GM21528 (cell line): ENCODE measurements at regions not wholly inside any gene's neighbourhood (a gene's known extent, or its start where the extent isn't known, plus 50 kb on each side); places are given as distances from the start of the nearest gene placed in this dataset.
"Not testable (repeated sequence)": the region's sequence is repeated elsewhere in the genome, so short reads cannot be mapped to it uniquely, and the experiment has no call there.

Experiments
- ATAC-seq: cut with Tn5 transposase; IDR thresholded peaks from one replicate; pipeline ENCODE4 v1.9.1; 2021; ENCODE audit warnings: mild to moderate bottlenecking, moderate library complexity; ENCODE audit not compliant: unreplicated experiment, low FRiP score

DNA sequence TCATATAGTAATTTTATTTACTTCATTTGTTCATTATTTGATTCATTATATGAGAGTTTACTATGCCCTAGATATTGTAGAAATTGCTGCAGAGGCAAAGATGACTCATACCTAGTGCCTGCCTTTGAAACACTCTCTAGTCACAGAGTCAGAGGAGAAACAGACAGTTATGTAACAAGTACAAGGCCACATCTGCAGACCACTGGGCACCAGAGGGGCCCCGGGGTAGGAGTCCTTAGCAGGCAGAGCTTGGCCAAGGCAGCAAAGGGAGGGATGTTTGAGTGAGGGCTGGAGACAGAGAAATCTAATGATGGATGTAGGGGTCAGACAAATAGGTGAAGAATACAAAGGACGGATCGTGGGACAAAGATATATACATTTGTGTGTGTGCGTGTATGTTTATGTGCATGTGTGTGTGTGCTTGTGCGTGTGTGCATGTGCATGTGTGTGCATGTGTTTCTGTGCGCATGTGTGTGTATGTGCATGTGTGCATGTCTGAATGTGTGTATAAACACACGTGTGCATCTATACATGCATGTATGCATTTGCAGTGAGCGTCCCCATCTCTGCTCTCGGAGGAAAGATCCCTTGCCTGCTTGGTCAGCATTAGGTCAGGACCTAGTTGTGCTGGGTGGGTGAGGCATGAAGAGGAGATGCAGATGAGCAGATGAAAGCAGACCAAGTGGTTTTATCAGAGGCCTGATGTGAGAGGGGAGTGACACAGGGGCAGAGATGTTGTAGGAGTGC is 170.6 kb upstream of the MYT1L start:
- ATAC-seq = no peak

DNA sequence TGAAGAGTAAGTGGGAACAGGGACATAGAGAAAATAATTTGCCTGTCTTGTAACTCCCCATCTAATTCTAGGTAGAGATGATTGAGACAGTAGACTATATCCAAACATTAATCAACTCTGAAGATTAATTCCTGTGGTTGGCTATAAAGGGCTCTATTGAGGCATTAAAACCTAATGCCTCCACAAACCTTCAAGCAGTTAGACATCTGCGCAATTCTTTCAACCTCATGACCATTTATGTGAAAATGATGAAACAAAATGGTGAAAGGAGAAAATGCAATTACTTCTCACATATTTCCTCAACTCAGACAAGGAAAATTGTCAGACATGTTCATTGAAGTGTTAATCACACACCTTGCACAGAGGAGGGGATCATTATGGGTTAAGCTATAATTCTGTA is 164.5 kb upstream of the MYT1L start:
- no peak for ATAC-seq

DNA sequence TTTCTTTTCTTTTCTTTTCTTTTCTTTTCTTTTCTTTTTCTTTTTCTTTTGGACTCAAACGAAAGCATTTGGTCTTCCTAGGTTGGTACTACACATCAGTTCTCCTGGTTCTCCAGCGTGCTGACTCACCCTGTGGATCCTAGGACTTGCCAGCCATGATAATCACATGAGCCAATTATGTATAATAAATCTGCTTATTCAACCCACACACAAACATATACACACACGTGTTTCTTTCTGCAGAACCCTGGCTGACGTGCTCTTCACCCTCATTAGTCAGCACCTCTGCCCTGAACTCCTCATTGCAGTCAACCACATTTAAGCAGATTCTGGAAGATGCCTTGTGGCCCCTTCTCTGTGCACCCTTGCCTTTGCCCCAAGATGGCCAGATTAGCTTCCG is 162.4 kb upstream of the MYT1L start:
- no peak for ATAC-seq

DNA sequence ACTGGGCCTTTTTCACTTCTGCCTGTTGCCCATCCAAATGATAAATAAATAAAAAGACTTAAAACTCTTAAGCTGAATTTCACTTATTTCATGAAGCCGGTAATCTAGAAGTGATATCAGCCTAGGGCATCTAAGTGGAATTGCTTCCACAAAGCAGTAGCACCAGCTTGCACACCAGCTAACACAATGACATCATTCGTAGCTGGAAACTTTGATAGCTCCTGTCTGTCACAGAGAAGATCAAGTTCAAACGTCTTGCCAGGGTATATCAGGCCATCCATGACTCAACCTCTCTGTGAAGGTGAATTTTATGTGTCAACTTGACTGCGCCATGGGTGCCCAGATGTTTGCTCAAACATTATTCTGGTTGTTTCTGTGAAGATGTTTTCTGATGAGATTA is 161.7 kb upstream of the MYT1L start:
- no peak for ATAC-seq

DNA sequence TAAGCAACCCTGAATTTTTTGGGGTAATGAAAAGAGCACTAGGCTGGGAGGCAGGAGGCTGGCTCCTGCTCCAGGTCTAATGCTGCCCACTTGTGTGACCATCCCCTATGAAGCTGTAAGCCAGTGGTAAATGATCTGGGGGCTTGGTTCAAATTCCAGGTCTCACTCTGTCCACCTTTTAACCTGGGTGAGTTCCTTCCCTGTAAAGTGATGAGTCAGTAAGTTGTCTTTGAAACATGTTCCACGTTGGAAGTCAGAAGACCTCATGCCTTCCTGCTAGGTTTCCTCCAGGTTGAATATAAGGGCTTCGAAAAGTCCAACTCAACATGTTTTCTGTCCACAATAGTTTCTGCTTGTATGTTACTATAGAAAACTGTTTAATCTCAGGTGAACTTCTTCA is 160.9 kb upstream of the MYT1L start:
- no peak for ATAC-seq

DNA sequence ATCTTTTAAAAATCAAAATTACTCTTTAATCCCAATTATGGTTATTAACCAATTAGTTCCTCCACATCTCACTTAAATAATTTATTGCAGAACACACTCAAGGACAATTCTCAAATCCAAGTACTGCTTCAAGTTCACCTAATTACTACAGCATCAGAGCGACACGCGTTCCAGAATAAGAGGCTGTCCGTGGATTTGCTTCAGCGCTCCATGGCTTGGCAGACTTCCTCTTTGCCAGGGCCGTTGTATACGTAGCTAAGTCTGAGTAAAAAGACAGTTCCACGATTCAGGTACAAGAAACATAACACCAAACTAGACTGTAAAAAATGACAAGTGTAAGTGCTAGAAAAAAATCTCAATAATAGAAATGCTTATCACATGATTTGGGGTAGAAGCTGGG is 153.2 kb upstream of the MYT1L start:
- ATAC-seq = no peak

DNA sequence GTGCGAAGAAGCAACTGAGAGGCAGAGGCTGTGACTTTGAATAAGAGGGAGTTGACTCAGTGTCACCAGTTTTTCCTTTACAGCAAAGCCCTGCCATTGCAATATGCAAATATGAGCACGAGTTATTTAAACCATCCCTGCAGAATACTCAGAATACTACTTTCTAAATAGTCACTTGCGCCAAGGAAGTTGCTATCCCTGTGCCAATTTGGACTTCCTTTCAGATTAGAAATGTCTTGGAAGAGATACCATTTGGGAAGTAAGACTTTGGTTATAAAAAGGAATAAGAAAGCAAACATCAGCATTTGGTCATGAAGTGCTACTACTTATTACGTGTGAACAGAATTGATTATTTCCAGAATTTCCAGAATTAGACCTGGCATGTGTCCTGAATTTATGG is 151.8 kb upstream of the MYT1L start:
- ATAC-seq = no peak

DNA sequence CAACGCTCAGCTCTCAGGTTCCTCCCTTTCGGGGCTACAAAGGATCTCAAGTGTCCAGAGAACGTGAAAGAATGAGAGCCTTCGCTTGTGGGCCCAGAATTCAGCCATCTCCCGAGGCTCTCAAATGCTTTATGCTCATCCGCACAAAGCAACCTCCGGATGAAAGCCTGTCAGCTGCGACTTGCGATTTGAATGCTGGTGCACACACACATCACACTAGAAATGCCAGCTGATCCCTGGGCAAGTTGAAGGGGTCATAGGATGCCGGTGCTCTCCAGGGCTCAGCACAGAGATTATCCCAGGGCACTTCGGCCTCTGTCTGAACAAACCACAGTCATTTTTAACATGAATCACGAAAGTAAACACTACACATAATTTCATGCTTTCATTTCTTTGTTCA is 141.8 kb upstream of the MYT1L start:
- no peak for ATAC-seq

DNA sequence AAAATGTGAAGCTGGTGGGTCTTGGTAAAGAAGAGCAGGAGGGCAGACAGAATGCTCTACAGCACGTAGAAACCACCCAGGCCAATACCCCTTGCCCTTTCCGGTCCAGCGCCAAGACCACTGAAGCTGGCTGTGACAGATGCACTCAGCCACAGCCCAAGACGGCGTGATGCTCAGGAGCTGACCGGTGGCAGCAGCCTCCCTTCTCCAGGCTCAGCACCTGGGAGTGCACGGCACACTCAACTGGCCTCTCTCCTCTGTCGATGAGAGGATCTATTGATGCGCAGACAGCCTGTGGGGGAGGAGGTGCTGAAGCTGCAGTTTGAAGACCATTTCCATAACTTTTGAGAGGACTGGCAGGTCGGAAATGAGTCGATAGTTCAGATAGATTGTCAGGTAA is 141.0 kb upstream of the MYT1L start:
- ATAC-seq = no peak

DNA sequence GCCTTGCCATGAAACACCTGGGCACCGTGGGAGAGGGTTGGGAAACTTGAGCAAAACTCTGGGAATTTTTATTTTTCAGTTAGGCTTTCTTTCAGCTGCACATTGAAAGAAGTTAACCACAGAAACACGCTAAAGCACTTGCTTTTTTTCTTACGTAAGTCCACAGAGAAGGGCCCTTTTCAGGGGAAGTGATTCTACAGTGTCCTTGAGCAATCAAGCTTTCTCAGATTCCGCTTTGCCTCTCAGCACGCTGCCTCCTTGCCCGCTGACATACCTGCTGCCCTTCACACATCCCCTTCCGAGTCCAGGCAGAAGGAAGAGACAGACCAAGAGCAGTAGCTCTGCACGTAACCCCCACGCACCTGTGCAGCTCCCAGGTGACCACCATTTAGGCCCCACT is 135.5 kb upstream of the MYT1L start:
- ATAC-seq = no peak

DNA sequence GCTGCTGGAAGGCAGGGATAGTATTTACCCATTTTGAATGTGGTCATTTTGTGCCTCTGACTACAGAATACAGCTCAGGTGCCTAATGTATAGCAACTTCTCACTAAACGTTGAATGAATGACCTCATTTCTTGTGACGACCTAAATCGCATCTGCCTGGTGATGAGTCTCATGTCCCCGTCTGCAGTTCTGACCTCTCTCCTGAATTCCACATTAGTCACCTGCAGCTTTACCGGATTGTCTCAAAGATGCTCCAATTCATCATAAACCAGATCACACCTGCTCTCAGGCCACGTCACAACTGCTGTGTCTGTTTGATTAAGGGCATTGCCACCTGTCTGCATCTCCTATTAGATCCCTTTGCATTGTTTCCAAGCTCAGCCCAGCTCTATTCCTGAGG is 133.6 kb upstream of the MYT1L start:
- ATAC-seq = no peak

DNA sequence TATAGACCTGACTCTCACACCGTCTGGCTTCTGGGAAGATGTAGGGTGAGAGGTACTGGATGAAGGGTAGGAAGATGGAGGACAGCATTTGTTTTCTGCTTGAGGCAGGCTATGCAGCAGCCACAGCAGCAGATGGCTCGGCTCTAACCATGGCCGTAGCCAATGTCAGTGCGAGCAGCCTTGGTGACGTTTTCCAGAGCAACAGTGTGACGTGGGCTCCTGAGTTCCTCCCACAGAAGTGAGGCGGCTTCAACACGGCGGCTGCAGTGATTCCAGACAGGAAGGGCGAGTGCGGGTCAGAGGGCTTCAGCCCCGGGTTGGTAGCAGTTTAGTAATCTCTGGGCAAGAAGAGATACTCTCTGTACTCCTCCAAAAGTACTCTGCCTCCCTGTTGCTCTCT is 133.0 kb upstream of the MYT1L start:
- no peak for ATAC-seq

DNA sequence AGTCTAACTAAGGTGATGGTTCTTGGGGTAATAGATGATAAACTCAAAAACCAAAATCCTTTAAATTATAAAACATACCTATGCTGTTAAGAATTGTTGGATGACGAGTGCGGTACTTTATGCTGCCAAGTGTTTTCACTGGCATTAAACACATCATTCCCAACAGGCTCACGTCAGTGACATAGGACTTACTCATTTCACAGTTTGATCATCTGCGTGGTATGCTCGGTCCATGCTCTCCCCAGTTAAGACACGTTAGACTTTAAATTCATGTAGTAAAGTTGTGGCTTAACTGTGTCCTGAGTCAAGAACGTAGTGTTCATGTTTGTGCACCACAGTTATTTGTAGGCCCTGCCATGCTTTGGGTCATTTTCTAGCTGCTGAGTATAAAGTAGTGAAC is 125.6 kb upstream of the MYT1L start:
- no peak for ATAC-seq

DNA sequence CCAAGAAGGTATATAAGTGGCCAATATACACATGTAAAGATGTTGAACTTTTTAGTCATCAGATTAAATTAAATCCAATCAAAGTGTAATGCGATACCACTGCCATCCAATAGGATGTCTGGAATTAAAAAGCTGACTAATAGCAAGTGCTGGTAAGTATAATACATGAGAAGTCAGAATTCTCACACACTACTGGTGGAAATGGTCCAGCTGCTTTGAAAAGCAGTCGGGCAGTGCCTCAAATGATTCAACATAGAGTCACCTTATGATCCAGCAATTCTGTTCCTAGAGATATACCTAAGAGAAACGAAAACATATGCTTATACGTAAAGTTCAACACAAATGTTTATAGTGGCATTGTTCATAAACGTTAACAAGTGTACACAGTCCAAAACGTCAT is 124.1 kb upstream of the MYT1L start:
- no peak for ATAC-seq

DNA sequence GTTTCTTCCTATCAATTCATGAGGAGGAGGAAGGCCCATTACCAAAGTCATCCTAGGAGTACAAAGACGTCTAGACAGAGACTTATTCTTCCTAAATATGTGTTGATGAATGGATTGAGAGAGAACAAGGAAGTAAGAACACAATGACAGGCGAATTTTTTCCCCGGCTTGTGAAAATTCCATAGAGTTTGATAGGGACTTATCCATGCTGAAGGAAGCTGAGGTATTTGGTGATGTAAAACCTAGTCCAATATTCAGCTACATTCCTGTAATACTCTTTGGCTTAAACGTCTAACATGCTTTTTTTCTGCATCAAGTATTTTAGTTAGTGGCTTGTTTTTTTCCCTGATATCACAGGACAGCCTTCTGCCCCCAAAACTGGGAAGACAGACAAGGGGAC is 121.9 kb upstream of the MYT1L start:
- no peak for ATAC-seq

DNA sequence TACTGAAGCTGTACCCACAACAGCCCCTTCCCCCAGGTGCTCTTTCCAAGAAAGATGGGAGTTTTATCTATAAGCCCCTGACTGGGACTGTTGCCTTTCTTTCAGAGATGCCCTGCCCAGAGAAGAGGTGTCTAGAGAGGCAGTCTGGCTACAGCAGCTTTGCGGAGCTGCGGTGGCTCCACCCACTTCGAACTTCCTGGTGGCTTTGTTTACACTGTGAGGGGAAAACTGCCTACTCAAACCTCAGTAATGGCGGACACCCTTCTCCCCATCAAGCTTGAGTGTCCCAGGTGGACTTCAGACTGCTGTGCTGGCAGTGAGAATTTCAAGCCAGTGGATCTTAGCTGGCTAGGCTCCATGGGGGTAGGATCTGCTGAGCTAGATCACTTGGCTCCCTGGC is 120.2 kb upstream of the MYT1L start:
- ATAC-seq = not testable (repeated sequence)

DNA sequence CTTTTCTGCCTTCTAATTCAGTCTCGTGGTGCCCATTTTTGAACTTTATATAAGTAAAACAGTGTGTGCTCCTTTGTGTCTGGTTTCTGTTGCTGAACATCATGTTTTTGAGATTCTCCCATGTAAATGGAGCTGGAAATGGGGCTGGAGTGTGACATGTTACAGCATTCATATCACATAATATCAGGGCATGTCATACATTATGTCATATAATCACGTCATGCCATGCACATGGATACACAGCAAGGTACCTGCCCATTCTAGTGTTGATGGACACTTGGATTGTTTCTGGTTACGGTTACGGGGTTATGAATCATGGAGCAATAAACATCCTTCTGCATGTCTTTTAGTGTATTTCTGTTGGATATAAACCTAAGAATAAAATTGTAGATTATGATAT is 117.1 kb upstream of the MYT1L start:
- no peak for ATAC-seq

DNA sequence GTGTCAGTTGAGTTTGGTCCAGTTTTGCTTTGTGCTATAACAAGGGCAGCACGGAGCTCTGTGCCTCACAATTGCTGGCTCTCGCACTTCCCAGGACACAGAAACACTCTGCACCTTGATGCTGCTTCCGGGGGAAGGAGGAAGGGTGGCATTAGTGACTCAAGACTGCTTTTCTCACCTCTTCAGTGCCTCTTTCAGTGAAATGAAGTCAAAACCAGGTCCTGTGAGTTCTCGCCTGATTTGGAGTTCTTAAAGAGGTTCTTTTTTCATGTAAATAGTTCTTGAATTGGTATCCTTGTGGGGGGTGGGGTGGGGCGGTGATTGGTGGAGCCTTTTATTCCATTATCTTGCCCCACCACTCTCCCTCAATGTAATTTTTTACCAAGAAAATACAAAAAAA is 91.5 kb upstream of the MYT1L start:
- no peak for ATAC-seq

DNA sequence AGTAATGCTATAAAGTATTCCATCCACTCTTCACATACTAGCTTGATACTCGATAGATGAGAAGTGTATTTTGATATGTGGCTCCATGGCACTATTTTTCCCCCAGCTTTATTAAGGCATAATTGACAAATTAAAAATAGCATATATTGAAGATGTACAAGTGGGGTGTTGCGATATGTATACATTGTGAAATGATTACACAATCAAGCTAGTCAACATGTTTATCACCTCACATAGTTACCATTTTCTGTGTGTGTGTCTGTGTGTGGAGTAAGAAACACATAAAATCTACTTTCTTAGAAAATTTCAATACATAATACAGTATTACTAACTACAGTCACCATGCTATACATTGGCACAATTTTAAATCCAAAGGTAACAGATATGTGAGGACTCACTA is 82.5 kb upstream of the MYT1L start:
- ATAC-seq = no peak

DNA sequence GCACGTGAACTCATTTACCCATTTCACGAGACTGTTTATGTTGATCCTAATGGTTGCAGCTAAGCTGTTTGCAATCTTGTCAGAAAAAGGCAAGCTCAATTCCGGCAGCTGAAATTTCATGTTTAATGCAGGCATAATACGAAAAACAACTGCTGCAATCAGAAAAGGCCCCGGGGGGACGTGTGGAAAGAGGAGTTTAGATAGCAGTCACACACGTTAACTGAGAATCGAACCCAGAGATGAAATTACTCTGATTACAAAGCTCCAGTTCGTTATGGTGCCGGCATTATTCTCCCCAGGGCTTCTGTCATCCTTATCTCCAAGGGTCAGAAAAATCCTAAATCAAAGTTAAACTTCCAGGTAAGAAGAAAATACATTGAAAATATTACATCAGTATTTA is 79.9 kb upstream of the MYT1L start:
- no peak for ATAC-seq

DNA sequence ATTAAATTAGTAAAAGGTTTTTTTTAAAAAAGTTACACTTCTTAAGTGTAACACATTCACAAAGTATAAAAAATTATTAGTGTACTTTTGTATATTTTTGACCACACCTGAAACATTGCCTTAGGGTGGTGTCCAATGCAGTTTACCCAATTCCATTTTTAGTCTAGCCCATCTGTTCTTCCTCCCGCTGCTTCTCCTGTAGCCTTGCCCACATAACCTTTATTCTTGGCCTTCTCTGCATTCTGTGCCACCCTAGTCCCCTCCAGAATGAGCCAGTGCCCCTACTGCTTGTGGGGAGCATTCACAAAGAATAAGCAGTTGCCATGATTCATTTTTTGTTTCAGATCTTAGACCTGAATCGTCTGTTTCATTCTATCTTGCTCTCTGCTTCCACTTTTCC is 78.4 kb upstream of the MYT1L start:
- ATAC-seq = no peak

DNA sequence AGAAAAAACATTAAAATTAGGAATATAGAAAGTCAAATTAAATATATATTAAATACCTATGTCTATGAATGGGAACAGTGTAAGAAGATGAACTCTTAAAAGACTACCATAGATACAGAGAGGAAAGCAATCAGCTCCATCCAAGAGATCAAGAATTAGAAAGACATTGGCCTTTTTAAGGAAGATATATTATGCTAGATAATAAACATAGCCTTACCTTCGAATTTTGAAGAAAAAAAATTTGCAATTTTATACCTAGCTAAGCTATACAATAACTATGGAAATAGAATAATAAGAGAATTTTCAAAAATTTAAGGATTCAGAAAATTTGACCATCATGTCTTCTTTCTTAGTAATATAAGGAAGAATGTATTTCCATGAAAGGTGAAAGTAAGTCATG is 74.7 kb upstream of the MYT1L start:
- ATAC-seq = no peak
